GM12878 (cell line): ENCODE measurements at regions not wholly inside any gene's neighbourhood (a gene's known extent, or its start where the extent isn't known, plus 50 kb on each side); places are given as distances from the start of the nearest gene placed in this dataset.

Experiments
- HCFC1 ChIP-seq: fragments of 150-350 bp; IDR thresholded peaks from 2 replicates; pipeline ENCODE4 v1.6.1; 2014; ENCODE audit warnings: low read length
- SIX5 ChIP-seq: IDR thresholded peaks from 2 replicates; pipeline ENCODE4 v1.6.1; 2011; ENCODE audit warnings: mild to moderate bottlenecking, low read depth, low read length, moderate library complexity; ENCODE audit not compliant: severe bottlenecking
- ZNF217 ChIP-seq: fragments of 450-650 bp; IDR thresholded peaks from 2 replicates; pipeline ENCODE4 v1.6.1; 2017; ENCODE audit warnings: antibody characterized with exemption, mild to moderate bottlenecking
- TF ChIP-seq, protein P1 (sequence below), 3 experiments: IDR thresholded peaks in 2 of 3; conservative IDR thresholded peaks in 1 of 3; 2 replicates each; pipeline ENCODE4 v1.5.1; 2011; ENCODE audit warnings: low read depth in 3 of 3, low read length in 3 of 3, mild to moderate bottlenecking in 3 of 3, control low read depth in 2 of 3, moderate library complexity in 2 of 3, inconsistent platforms in 1 of 3, mixed read lengths in 1 of 3; ENCODE audit not compliant: control insufficient read depth in 2 of 3, insufficient read depth in 1 of 3; ENCODE audit errors: extremely low read depth in 1 of 3

DNA sequence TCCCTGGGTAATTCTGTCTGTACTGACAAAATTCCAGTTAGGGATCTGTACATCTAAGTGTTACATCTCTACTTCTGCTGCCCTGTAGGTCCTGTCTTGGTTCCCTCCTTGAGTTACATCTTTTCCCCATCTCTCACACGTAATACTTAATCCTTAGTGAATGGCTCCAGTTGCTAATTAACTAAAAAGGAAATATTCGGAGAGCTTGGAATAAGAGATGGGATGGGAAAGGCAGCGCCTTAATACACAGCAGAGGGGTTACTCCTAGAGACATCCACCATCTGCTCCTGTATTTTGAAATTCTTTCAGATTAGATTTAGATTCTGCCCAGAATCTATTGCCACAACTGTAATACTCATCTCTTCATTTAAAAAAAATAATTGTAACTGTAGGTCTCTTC lies 384.0 kb downstream of the SAMD5 start:
- no peak for TF ChIP-seq HCFC1
- TF ChIP-seq, protein P1, sequence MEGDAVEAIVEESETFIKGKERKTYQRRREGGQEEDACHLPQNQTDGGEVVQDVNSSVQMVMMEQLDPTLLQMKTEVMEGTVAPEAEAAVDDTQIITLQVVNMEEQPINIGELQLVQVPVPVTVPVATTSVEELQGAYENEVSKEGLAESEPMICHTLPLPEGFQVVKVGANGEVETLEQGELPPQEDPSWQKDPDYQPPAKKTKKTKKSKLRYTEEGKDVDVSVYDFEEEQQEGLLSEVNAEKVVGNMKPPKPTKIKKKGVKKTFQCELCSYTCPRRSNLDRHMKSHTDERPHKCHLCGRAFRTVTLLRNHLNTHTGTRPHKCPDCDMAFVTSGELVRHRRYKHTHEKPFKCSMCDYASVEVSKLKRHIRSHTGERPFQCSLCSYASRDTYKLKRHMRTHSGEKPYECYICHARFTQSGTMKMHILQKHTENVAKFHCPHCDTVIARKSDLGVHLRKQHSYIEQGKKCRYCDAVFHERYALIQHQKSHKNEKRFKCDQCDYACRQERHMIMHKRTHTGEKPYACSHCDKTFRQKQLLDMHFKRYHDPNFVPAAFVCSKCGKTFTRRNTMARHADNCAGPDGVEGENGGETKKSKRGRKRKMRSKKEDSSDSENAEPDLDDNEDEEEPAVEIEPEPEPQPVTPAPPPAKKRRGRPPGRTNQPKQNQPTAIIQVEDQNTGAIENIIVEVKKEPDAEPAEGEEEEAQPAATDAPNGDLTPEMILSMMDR (IDR thresholded peaks at IDR 0.05 in 2 of 3, conservative IDR thresholded peaks at IDR 0.05 in 1 of 3; ENCODE audit: control insufficient read depth in 2 of 3, extremely low read depth in 1 of 3, insufficient read depth in 1 of 3, low read depth in 3 of 3, low read length in 3 of 3), result no peak
- no peak for TF ChIP-seq ZNF217
- no peak for TF ChIP-seq SIX5
